ENCODE measurements at regions not wholly inside any gene's neighbourhood (a gene's known extent, or its start where the extent isn't known, plus 50 kb on each side); places are given as distances from the start of the nearest gene placed in this dataset.
A peak's percentile ranks its signal among the peaks of the same experiment; 100 is the strongest.

- H3K4me3 ChIP-seq (ENCODE audit: low read depth, low read length), result no peak overlapping the region
- H3K27ac ChIP-seq, result no peak overlapping the region
- H3K36me3 ChIP-seq, result no peaks in the 10 kb centered on the region
- TF ChIP-seq CTCF (IDR thresholded peaks at IDR 0.05; ENCODE audit: low read depth, low read length), result no peak
- H3K27me3 ChIP-seq (ENCODE audit: insufficient read depth, low read depth, severe bottlenecking), result peaks cover 98% of the 10 kb centered on the region
- H3K9me3 ChIP-seq (ENCODE audit: severe bottlenecking), result peaks cover 34% of the 10 kb centered on the region
- no peak for DNase-seq
These were observed 180.5 kb downstream of the TRIM27 start for GRCh38 chr6:28743271-28743789.

GRCh38 chr6:28747083-28747630 lies 176.6 kb downstream of the TRIM27 start:
- no peak for TF ChIP-seq CTCF (IDR thresholded peaks at IDR 0.05; ENCODE audit: low read depth, low read length)
- Histone ChIP-seq H3K27ac (no peak overlapping the region), H3K36me3 (no peaks in the 10 kb centered on the region), H3K9me3 (ENCODE audit: severe bottlenecking) (peaks cover 32% of the 10 kb centered on the region), H3K4me3 (ENCODE audit: low read depth, low read length) (no peak overlapping the region), H3K27me3 (ENCODE audit: insufficient read depth, low read depth, severe bottlenecking) (peaks cover 96% of the 10 kb centered on the region)
- no peak for DNase-seq

GRCh38 chr6:28747631-28748157 lies 176.1 kb downstream of the TRIM27 start:
- no peak for TF ChIP-seq CTCF (IDR thresholded peaks at IDR 0.05; ENCODE audit: low read depth, low read length)
- no peak overlapping the region for H3K27ac ChIP-seq
- H3K4me3 ChIP-seq (ENCODE audit: low read depth, low read length), result no peak overlapping the region
- H3K9me3 ChIP-seq (ENCODE audit: severe bottlenecking), result peaks cover 37% of the 10 kb centered on the region
- peak; percentile 32 for DNase-seq
- peaks cover 96% of the 10 kb centered on the region for H3K27me3 ChIP-seq (ENCODE audit: insufficient read depth, low read depth, severe bottlenecking)
- no peaks in the 10 kb centered on the region for H3K36me3 ChIP-seq

- peaks cover 98% of the 10 kb centered on the region for H3K27me3 ChIP-seq (ENCODE audit: insufficient read depth, low read depth, severe bottlenecking)
- TF ChIP-seq CTCF (IDR thresholded peaks at IDR 0.05; ENCODE audit: low read depth, low read length), result no peak
These were observed 175.6 kb downstream of the TRIM27 start for GRCh38 chr6:28748192-28748591.

GRCh38 chr6:28750926-28751458 lies 172.8 kb downstream of the TRIM27 start:
- Histone ChIP-seq H3K9me3 (ENCODE audit: severe bottlenecking) (peaks cover 40% of the 10 kb centered on the region), H3K27ac (no peak overlapping the region), H3K36me3 (no peaks in the 10 kb centered on the region), H3K4me3 (ENCODE audit: low read depth, low read length) (no peak overlapping the region), H3K27me3 (ENCODE audit: insufficient read depth, low read depth, severe bottlenecking) (peaks cover 98% of the 10 kb centered on the region)
- DNase-seq, result no peak
- no peak for TF ChIP-seq CTCF (IDR thresholded peaks at IDR 0.05; ENCODE audit: low read depth, low read length)

More at GRCh38 chr6:28748192-28748591, 175.6 kb downstream of the TRIM27 start:
- H3K27ac ChIP-seq, result no peak overlapping the region
- no peak overlapping the region for H3K4me3 ChIP-seq (ENCODE audit: low read depth, low read length)
- peaks cover 37% of the 10 kb centered on the region for H3K9me3 ChIP-seq (ENCODE audit: severe bottlenecking)
- no peak for DNase-seq
- no peaks in the 10 kb centered on the region for H3K36me3 ChIP-seq
